Stimulated activated CD8-positive, alpha-beta memory T cell treated with anti-CD3 and anti-CD28 coated beads, Interleukin-15, amount 100 ng/mL, for 24 hours (primary cell): ENCODE measurements at regions not wholly inside any gene's neighbourhood (a gene's known extent, or its start where the extent isn't known, plus 50 kb on each side); places are given as distances from the start of the nearest gene placed in this dataset.

Experiments
- DNase-seq: peaks from one replicate; pipeline ENCODE4 v3.0.0-alpha.2; 2020; ENCODE audit warnings: low read depth

DNA sequence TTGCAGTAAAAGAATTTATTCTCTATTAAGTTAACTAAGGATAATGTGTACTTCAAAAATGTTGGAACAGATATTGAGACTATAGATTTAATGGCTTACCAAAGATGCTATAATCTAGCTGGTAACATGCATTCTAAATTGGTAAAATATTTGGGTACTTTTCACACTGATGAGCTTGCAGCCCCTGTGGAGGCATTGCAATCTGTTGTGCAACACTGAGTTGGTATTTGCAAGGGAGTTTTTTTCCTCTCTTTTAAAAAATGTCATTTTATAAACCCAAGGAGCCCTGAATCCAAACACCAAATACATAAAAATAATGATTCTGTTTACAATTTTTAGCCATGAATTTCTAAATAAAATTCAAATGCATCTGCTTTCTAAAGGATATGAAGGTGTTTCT is 944.8 kb downstream of the DTWD2 start:
- DNase-seq, result no peak

GRCh38 chr5:118042076-118042475 is 946.3 kb downstream of the DTWD2 start:
- DNase-seq, result no peak

- DNase-seq, result no peak
These were observed 947.9 kb downstream of the DTWD2 start for GRCh38 chr5:118040496-118040895.

DNA sequence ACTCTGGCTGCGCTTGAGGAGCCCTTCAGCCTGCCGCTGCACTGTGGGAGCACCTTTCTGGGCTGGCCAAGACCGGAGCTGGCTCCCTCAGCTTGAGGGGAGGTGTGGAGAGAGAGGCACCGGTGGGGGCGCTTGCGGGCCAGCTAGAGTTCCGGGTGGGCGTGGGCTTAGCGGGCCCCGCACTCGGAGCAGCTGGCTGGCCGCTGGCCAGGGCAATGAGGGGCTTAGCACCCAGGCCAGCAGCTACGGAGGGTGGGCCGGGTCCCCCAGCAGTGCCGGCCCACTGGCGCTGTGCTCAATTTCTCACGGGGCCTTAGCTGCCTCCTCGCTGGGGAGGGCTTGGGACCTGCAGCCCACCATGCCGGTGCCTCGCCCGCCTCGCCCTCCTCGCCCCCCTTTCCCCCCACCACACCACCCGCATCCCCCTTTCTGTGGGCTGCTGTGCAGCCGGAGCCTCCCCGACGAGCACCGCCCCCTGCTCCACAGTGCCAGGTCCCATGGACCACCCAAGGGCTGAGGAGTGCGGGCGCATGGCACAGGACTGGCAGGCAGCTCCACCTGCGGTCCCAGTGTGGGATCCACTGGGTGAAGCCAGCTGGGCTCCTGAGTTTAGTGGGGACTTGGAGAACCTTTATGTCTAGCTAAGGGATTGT is 954.5 kb downstream of the DTWD2 start:
- no peak for DNase-seq

DNA sequence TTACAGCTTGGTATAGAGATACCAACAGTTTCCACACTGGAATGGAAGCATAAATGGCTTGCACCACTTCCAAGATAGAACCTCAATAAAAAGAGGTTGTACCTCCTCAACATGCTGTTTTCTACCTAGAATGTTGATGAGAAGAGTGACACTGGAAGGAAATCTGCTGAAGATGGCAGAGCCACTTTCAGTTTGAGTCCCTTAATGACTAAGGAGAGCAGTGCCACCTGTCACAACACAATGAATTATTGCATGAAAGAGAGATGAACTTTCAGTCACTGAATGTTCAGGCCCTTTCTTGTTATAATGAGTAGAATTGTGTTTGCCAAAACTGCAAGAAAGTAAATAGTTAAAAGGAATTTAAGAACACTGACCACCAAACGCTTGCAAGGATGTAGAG is 958.5 kb downstream of the DTWD2 start:
- DNase-seq, result no peak

GRCh38 chr5:118022062-118022461 is 966.3 kb downstream of the DTWD2 start:
- no peak for DNase-seq

GRCh38 chr5:118017536-118017935 is 970.8 kb downstream of the DTWD2 start:
- DNase-seq, result no peak

DNA sequence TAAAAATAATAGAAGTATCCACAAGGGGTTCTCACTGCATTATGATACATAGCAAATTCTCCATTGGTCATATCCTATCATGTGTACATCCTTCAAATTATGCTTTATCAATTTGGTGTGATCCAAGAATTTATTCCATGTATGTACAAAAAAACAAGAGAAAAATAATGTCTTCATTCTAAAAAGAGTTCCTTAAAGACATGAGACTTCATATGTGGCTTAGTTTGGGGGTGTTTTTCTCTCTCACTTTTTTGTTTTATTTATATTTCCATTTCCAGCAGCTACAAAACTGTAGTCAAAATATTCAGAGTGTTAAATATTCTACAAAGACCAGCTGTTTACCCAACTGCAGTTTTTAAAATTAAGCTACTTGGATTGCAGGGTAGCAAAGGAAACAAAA is 972.0 kb downstream of the DTWD2 start:
- no peak for DNase-seq

DNA sequence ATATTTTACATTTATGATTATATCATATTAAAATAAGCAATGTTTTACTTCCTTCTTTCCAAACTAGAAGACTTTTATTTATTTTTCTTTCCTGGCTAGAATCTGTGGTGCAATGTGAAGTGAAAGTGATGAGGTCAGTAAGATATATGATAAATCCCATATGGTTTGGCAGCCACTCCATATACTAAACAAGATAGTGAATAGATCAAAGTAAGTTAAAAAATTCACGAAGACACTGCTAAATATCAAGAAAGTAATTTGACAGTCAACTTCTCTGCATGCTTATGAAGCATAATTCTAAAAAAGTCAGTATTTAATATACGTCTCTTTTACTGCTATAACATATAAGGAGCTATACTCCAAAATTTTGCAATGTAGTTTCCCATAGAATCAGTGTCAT is 972.8 kb downstream of the DTWD2 start:
- DNase-seq, result no peak

- DNase-seq, result no peak
These were observed 978.5 kb downstream of the DTWD2 start for GRCh38 chr5:118009741-118010297.

DNA sequence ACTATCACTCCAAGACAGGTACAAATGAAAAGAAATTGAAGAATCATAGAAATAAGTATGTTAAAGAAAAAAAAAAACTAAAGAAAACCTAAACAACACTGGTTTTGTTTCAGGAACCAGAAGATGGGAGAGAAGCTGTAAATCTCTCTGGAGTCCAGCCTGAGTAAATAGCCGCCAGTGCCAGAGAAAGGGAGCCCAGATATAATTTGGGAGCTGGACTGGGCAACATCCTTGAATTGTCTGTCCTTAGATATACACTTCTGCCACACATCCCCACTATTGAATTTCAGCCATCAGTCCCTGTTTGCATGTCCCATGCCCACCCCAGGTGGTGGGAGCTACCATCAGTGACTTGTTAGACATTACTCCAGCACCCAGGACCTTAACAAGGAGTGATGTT is 979.6 kb downstream of the DTWD2 start:
- no peak for DNase-seq

- DNase-seq, result no peak
These were observed 981.1 kb downstream of the DTWD2 start for GRCh38 chr5:118007262-118007661.

- no peak for DNase-seq
These were observed 982.1 kb downstream of the DTWD2 start for GRCh38 chr5:118006219-118006618.

DNA sequence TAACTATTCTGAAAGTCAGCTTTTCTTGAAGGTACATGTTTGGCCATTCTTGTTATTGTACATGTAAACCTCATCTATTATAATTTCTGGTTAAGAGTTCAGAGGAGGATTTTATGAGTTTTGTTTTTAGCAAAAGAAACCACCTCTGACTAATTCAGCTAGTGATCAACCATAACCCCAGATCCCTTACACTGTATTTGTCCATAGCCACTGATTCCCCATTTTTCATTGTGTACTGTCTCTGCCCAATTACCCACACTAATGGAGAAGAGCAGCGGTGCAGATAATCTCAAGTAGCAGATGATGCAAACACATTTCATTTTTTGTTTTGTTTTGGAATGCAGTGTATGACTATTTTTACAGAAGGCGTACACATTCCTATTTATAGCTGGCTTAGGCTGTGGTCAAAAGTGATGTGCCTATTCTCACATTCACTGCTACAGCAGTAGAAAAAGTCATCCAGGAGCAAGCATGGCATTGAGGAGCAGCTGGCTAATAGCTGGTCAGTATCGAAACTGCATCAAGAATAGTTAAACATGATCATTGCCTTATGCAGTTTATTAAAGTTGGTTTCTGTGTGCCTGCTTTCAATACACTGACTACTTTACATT is 988.3 kb downstream of the DTWD2 start:
- no peak for DNase-seq

DNA sequence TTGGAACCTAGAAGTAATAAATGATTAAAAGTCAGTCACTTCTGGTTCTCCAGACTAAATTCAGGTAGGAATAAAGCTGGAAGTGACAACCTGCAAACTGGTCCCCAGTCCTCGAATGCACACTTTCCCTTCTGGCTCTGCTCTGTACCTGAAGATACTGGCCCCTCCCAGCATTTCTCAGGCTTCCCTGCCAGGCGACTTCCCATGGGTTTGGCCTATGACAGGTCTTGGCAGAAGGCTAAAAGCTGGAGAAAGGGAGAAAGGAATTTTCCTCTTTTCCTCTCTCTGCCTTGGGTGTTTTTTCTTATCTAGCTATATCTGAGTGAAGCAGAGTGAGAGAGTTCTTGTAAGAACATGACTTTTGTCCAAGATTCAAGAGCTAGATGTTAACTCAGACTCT is 1005.7 kb downstream of the DTWD2 start:
- DNase-seq, result no peak

DNA sequence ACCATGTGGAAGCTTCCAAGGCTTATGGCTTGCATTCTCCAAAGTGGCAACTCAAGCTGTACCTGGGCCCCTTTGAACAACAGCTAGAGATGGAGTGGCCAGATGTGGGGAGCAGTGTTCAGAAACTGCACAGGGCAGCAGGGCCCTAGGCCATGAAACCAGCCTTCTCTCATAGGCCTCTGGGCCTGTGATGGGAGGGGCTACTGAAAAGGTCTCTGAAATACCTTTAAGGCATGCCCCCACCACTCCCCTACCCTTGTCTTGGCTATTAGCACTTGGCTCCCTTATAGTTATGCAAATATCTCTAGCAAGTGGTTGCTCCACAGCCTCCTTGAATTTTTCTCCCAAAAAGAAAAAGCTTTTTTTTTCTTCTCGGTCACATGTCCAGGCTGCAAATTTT is 1014.6 kb downstream of the DTWD2 start:
- DNase-seq, result no peak

- DNase-seq, result no peak
These were observed 1032.5 kb downstream of the DTWD2 start for GRCh38 chr5:117955831-117956230.

DNA sequence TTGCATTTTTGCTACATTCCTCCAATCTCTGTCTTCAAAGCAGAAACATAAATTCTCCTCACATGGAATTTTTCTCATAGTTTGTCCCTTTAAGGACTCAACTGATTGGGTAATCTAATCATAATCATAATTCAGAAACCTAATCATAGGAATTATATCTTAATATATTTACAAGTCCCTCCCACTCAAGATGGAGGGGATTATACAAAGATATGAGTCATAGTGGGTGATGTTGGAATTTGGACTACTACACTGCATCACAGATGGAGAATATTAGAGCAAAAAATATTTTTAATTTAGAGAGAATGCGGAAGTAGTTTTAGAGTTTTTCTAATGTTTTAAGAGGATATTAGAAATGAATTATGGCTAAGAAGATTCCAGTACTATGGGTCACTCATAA is 1034.0 kb downstream of the DTWD2 start:
- DNase-seq, result no peak

DNA sequence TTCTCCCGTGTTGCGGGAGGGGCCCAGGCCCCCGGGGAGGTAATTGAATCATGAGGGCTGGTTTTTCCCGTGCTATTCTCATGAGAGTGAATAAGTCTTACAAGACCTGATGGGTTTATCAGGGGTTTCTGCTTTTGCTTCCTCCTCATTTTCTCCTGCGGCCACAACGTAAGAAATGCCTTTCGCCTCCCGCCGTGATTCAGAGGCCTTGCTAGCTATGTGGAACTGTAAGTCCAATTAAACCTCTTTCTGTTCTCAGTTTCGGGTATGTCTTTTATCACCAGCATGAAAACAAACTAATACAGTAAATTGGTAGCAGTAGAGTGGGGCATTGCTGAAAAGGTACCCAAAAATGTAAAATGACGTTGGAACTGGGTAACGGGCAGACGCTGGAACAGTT is 1035.1 kb downstream of the DTWD2 start:
- DNase-seq, result no peak

GRCh38 chr5:117947836-117948235 is 1040.5 kb downstream of the DTWD2 start:
- DNase-seq, result no peak

DNA sequence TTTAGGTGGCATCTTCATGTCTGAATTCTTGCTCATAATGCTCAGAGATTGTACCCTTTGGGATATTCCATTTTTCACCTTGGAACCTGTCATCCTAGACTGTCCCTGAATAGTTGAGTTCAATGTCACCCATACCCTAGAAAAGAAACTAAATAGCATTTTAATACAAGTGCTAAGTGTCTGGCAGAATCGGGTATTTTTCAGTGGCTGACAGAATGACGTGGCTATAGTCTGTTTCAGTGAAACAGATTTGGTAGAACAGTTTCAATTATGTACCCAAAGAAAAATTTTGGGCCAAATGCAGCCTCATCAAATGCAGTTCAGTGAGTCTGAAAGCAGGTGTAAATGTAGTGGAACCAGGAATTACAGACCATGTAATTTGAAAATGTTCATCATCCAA is 1041.2 kb downstream of the DTWD2 start:
- DNase-seq, result no peak

DNA sequence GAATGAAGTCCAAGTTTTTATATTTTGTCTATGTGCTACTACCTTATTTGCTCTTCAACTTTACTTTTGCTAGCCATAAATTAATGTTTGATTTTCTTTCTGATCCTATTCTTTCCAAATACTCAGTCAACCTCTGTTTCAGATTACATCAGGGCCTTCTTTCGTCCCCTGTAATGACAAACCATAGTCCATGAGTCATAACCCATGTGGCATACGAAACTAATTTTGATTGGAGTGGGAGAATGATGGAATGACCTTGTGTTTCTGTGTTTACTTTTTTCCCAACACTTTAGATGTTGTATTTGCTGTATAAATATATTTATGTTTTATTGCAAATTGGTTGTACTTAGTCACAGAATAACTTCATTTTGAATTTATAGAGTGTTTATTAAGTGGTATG is 1043.1 kb downstream of the DTWD2 start:
- no peak for DNase-seq

DNA sequence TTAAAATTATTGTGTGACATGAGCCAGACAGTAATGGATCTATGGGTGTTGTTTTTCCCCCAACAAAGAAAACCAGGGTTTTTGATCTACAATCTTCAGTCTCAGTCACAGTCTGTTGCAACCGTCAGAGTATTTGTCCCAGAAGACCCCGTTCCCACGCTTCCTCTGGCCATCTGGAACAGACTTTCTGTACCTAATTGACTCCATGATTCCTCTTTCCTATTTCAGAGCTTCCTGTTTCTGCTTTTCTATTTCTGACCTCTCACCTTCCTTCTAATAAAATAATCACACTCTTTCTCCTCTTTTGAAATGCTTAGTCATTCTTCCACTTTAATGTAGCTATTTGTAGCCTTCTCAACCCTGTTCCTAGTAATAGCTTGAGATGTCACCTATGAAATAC is 1044.8 kb downstream of the DTWD2 start:
- DNase-seq, result no peak
